Neural progenitor cell (in vitro differentiated cells): ENCODE measurements at regions not wholly inside any gene's neighbourhood (a gene's known extent, or its start where the extent isn't known, plus 50 kb on each side); places are given as distances from the start of the nearest gene placed in this dataset.

Experiments
- EZH2 ChIP-seq: fragments of 200-600 bp; sonication (generic); IDR thresholded peaks from 2 replicates; pipeline ENCODE4 v1.6.1; 2017; ENCODE audit warnings: antibody characterized with exemption, mild to moderate bottlenecking, moderate library complexity
- EZH2phosphoT487 ChIP-seq: fragments of 200-600 bp; sonication (generic); IDR thresholded peaks from 2 replicates; pipeline ENCODE4 v1.6.1; 2017; ENCODE audit warnings: antibody characterized with exemption
- TF ChIP-seq, protein P1 (sequence below): fragments of 200-600 bp; sonication (generic); IDR thresholded peaks from 2 replicates; pipeline ENCODE4 v1.5.1; 2017; ENCODE audit warnings: antibody characterized with exemption, mild to moderate bottlenecking

- TF ChIP-seq, protein P1, sequence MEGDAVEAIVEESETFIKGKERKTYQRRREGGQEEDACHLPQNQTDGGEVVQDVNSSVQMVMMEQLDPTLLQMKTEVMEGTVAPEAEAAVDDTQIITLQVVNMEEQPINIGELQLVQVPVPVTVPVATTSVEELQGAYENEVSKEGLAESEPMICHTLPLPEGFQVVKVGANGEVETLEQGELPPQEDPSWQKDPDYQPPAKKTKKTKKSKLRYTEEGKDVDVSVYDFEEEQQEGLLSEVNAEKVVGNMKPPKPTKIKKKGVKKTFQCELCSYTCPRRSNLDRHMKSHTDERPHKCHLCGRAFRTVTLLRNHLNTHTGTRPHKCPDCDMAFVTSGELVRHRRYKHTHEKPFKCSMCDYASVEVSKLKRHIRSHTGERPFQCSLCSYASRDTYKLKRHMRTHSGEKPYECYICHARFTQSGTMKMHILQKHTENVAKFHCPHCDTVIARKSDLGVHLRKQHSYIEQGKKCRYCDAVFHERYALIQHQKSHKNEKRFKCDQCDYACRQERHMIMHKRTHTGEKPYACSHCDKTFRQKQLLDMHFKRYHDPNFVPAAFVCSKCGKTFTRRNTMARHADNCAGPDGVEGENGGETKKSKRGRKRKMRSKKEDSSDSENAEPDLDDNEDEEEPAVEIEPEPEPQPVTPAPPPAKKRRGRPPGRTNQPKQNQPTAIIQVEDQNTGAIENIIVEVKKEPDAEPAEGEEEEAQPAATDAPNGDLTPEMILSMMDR = no peak
- TF ChIP-seq EZH2 (no peak), EZH2phosphoT487 (no peak)
These were observed 70.3 kb downstream of the UNCX start for GRCh38 chr7:1302936-1303335.
